Activated T-cell treated with anti-CD3 and anti-CD28 coated beads, Interleukin-2, amount 50 U/mL, for 4 hours (primary cell): ENCODE measurements at regions not wholly inside any gene's neighbourhood (a gene's known extent, or its start where the extent isn't known, plus 50 kb on each side); places are given as distances from the start of the nearest gene placed in this dataset.

Experiments used
- ATAC-seq, 2 donors: fragments of 200-7000 bp; cut with Tn5 transposase; one replicate each; pipeline ENCODE4 v1.10.0; 2021
- DNase-seq: peaks from one replicate; pipeline ENCODE4 v3.0.0-alpha.2; 2020
- H3K27me3 Mint-ChIP-seq: one replicate; pipeline ENCODE4 v1.8.0; 2021; ENCODE audit warnings: low read depth, mixed read lengths
- H3K36me3 Mint-ChIP-seq: one replicate; pipeline ENCODE4 v1.8.0; 2022; ENCODE audit warnings: mixed read lengths; ENCODE audit not compliant: insufficient read depth
- H3K4me1 Mint-ChIP-seq: one replicate; pipeline ENCODE4 v1.8.0; 2021; ENCODE audit warnings: low read depth, mixed read lengths
- H3K4me3 Mint-ChIP-seq: one replicate; pipeline ENCODE4 v1.8.0; 2021; ENCODE audit warnings: mild to moderate bottlenecking, moderate library complexity, mixed read lengths
- H3K9me3 Mint-ChIP-seq: one replicate; pipeline ENCODE4 v1.8.0; 2021; ENCODE audit warnings: mixed read lengths

DNA sequence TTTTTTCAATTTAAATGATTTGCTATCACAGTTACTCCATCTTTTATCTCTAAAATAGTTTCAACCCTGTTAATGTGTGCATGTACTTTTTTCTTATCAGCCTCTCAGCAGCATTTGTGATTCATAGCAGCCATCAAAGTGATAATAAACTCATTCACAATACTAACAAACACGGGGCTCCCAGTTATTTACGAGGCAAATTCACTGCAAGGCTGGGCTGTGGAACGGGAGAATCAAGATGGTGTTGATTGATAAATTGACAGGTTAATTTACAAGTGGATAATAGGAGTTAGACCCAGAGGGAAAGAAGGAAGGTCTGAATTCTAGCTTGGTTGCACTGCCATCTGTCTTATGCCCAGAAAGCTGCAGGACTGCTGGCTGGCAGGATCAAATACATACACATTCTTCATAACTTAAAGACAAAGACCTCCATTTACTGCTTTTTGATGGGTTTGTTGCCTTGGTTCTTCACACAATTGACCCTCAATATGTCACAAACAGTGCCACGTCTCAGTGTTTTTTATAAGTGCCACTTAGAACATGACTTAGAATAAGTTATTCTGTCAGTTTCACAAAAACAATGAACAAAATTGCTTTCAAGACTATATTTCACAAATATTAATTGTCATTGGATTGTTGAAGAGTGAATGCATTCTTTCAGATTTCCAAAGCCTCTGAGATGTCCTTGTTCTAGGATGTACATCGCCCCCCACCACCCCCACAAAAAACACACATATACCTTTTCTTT, 562.8 kb downstream of the NR2F2 start:
- Mint-ChIP-seq H3K27me3 (no peaks in the 10 kb centered on the region), H3K4me1 (peaks cover 11% of the 10 kb centered on the region), H3K36me3 (no peaks in the 10 kb centered on the region), H3K9me3 (no peaks in the 10 kb centered on the region), H3K4me3 (no peak overlapping the region)
- ATAC-seq (no peak), DNase-seq (no peak)

DNA sequence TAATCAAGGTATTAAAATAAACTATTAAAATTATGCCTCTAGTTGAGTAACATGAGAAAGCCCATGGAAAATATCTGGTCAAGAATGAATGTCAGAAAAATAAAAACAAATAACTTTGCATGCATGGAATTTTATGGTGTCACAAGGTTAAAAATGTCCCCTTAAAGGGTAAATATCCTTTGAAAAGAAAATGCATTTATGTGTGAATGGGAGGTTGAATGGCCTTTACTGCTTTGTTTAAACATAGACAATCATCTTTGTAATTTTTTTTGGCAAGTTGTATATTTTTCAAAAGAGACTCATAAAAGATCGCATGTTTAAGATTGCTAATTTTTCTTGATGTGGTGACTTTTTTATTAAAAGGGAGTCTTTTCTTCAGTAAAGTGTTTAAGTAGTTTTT, 564.2 kb downstream of the NR2F2 start:
- no peak for DNase-seq
- no peak for ATAC-seq
- Mint-ChIP-seq H3K4me1 (peaks cover 9% of the 10 kb centered on the region), H3K27me3 (no peaks in the 10 kb centered on the region), H3K9me3 (no peaks in the 10 kb centered on the region), H3K36me3 (no peaks in the 10 kb centered on the region), H3K4me3 (no peak overlapping the region)

DNA sequence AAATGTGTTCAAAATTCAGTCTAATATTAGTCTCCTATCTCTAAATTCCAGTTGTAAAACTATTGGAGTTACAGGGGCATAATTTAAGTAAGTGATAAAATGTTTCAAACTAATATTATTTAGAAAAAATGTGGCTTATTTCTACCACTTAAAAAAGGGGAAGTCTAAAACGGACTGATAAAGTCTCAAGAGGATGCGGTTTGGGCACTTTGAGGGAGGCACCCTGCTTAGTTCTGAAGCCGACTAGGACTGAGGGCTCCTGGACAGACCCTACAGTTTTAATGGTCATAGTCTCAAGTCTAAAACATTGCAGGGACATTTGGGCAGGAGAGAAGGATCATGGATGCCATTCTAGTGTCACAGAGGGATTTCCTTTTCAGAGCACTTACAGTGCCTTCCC, 566.3 kb downstream of the NR2F2 start:
- no peak for DNase-seq
- no peak for ATAC-seq
- peaks cover 7% of the 10 kb centered on the region for H3K9me3 Mint-ChIP-seq
- no peaks in the 10 kb centered on the region for H3K4me1 Mint-ChIP-seq
- H3K36me3 Mint-ChIP-seq: no peaks in the 10 kb centered on the region
- no peaks in the 10 kb centered on the region for H3K27me3 Mint-ChIP-seq
- H3K4me3 Mint-ChIP-seq: no peak overlapping the region

DNA sequence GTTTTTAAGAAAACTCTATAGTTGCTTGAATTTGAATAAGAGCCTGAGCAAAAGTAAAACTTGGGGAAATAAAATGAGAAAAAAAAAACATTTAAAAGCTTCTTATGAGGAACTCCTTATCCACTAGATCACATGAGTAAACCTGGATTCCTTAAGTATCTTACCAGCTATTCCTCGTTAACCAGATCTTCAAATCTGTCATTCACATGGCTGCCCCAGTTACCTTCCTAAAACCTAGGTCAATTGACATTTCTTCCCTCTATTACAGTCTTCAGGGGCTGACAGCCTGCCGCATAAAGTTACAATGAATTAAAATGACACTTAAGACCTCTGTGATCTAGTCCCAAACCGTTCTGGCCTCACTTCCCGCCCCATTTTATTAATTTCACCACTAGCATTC, 583.6 kb downstream of the NR2F2 start:
- Mint-ChIP-seq H3K27me3 (no peaks in the 10 kb centered on the region), H3K36me3 (no peaks in the 10 kb centered on the region), H3K9me3 (peaks cover 27% of the 10 kb centered on the region), H3K4me3 (no peak overlapping the region), H3K4me1 (no peaks in the 10 kb centered on the region)
- DNase-seq (no peak), ATAC-seq (no peak)

DNA sequence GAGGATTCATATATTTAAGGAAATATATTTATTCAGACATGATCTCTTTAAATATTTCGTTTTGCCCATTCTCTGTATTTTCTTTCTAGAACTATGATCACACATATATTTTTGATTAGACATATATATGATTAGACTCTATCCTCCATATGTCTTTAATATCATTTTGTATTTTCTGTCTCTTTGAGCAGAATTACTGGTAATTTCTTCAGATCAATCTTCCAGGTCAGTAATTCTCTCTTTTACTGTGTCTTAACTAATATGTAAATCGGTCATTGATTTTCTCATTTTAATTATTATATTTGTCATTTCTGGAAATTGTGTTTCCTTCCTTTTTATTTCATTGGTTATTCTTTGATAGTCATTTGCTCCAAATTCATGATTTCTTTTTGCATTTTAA, 586.2 kb downstream of the NR2F2 start:
- Mint-ChIP-seq H3K36me3 (no peaks in the 10 kb centered on the region), H3K27me3 (no peaks in the 10 kb centered on the region), H3K4me1 (no peaks in the 10 kb centered on the region), H3K4me3 (no peak overlapping the region), H3K9me3 (peaks cover 36% of the 10 kb centered on the region)
- ATAC-seq: no peak
- no peak for DNase-seq

DNA sequence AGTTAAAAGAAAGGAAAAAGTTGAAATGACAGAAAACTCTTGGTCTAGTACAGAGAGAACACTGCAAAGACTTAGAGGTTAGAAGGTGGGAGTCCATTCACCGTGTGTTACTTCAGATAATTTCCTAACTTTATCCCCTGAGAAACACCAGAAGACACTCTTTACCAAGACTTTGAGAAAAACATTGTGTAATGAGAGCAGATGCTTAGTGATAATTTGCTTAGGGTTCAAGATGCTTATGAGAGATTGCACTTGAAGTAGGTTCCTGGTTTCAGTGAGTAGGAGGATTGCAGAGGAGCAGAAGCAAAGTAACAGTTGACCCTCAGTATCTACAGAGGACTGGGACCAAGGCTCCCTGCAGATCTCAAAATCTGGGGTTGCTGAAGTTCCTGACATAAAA, 594.1 kb downstream of the NR2F2 start:
- no peak for DNase-seq
- H3K4me1 Mint-ChIP-seq: no peaks in the 10 kb centered on the region
- peaks cover 10% of the 10 kb centered on the region for H3K9me3 Mint-ChIP-seq
- no peak for ATAC-seq
- H3K27me3 Mint-ChIP-seq: no peaks in the 10 kb centered on the region
- no peaks in the 10 kb centered on the region for H3K36me3 Mint-ChIP-seq
- no peak overlapping the region for H3K4me3 Mint-ChIP-seq

DNA sequence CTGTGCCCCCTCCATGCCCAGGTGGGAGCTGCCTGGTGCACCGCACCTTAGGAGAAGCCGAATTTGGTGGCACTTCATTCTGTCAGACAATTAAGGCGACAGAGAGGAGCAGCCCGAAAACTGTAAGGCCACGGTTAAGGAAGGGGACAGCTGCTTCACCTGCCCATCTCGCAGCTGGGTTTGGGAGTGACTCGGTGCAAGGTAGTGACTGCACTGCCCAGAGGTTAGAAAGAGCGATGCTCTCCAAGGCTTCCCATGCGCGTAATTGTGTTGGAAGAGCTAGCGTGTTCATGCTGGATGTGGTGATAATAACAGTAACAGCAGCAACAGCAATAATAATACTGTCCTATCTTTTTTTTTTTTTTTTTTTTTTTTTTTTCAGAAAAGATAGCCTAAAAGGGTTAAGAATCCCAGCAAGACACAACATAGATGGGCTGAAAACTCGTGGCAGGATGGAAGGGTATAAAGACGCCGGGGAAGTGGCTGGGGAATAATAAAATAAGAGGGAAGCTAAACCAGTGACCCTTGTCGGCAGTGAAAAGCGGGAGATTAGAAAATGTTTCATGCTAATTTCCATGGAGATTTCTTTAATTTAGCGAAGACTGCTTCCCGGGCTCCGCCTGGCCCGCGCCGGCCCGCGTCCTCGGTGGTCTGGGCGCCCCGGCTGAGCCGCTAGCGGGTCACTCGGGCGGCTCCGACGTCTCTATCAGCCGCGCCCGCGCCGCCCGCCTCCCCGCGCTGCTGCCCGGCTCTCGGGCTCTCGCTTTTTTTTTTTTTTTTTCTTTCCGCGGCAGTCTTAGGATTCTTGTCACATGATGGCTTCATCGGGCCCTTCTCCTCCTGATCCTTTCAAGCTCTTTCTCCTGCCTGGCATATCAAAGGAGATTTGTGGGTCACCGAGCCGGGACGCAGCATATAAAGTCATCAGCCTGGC, 617.1 kb downstream of the NR2F2 start:
- Mint-ChIP-seq H3K4me1 (no peaks in the 10 kb centered on the region), H3K27me3 (peaks cover 20% of the 10 kb centered on the region), H3K36me3 (no peaks in the 10 kb centered on the region), H3K4me3 (no peak overlapping the region), H3K9me3 (no peaks in the 10 kb centered on the region)
- DNase-seq (no peak), ATAC-seq (no peak)

DNA sequence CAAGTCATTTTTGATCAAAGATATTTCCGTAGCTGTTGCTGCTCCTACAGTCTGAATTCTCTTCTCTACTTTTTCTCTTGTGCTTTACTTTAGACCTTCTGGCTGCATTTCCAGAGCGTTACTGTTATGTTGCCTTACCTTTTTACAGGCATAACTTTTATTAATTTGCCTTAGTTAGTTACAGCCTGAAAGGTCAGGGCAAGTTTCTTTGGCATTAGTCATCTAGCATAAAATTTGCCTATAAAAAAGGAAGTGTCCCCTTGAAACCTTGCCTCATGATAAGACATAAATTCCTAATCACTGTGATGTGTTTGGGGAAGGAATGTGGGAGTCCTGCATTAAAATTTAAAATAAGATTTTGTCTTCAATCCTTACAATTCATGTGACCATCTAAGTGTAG, 618.5 kb downstream of the NR2F2 start:
- Mint-ChIP-seq H3K36me3 (no peaks in the 10 kb centered on the region), H3K4me1 (no peaks in the 10 kb centered on the region), H3K27me3 (peaks cover 20% of the 10 kb centered on the region), H3K4me3 (no peak overlapping the region), H3K9me3 (no peaks in the 10 kb centered on the region)
- DNase-seq (no peak), ATAC-seq (no peak)

DNA sequence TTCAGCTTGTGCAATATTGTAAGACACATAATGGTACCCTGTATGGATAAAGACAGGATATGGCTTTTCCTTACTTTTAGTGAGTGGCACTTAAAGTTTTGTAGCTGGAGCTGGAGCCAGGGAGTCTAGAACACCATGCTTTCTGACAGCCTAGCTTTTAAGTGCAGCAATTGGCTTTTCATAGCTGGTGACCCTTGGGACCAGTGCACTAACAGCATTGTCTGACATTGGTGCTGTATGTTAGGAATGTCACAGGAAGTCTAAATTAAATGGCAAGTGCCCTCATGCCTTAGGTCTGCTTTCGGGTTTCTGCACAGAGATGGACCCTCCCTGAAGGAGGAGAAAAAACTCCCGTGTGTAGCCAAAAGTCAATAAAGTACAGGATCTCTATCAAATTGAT, 628.2 kb downstream of the NR2F2 start:
- Mint-ChIP-seq H3K27me3 (no peaks in the 10 kb centered on the region), H3K4me1 (no peaks in the 10 kb centered on the region), H3K36me3 (no peaks in the 10 kb centered on the region), H3K4me3 (no peak overlapping the region), H3K9me3 (peaks cover 3% of the 10 kb centered on the region)
- no peak for ATAC-seq
- DNase-seq: no peak

DNA sequence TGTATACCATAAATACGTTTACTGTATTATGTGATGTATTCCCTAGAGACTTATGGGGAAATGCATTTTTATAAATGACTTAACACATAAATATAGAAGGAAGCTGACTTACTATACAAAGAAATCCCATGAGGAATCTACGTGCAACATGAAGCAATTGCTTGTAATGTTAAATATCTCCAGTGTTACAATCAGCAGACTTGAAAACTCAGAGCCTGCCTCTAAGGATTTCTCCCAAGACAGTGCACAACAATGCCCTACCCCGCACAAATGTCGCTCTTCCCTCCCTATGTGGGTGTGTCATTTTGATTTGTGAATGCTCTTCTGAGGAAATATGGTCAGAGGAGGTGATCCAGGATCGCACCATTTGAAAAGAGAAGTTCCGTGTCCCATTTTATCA, 629.0 kb downstream of the NR2F2 start:
- H3K4me1 Mint-ChIP-seq: no peaks in the 10 kb centered on the region
- no peaks in the 10 kb centered on the region for H3K36me3 Mint-ChIP-seq
- DNase-seq (no peak), ATAC-seq (no peak)
- no peak overlapping the region for H3K4me3 Mint-ChIP-seq
- no peaks in the 10 kb centered on the region for H3K27me3 Mint-ChIP-seq
- peaks cover 3% of the 10 kb centered on the region for H3K9me3 Mint-ChIP-seq

DNA sequence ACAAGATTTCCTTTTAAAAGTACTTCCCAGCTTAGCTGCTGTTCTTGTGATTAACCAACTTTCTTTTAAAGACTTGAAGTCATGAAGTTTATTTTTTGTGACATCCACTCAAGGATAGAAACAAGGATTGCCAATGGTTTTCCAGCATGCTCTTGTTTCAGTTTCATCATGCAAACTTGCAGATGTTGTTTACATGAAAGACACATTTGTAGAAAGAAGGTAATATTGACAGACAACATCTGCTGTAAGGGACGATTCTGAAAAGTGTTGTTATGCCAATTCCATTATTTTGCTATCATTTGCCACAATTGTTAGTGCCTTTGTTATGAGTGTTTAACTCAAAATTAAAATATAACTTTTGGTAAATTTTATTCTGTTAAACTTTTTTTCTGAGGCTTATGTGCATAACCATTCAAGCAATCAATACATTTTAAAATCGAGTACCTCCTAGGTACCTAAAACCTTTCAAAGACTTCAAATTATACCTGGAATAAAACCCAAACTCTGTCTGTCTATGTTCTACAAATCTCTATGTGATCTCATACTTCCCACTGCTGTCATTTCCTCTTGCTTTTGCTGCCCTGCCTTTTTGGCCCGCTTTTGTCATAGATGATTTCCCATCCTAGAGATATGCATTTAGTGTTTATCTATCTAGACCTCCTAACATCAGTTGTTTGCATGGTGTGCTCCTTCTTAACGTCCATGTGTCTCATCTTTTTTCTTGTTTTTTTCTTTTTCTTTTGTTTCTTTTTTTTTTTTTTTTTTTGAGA, 630.4 kb downstream of the NR2F2 start:
- ATAC-seq: no peak
- H3K4me1 Mint-ChIP-seq: no peaks in the 10 kb centered on the region

DNA sequence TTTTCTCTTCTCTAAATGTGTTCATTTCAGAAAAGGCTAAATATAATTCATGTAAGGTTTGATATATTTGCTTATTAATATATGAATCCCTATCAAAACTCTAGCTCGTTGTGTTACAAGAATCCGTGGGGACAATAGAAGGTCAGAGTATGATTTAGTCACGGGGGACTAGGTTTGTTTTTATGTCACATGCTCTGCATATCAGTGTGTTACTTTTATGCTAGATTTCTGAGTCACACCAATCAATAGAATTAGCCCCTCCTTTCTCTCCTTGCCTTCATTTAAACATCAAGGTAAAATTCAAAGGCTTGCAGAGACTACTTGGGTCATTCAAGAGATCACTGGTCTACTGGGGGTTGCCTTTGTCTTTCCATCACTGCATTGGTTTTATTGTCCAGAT, 636.1 kb downstream of the NR2F2 start:
- Mint-ChIP-seq H3K9me3 (peaks cover 4% of the 10 kb centered on the region), H3K27me3 (no peaks in the 10 kb centered on the region), H3K36me3 (no peaks in the 10 kb centered on the region), H3K4me3 (no peak overlapping the region), H3K4me1 (no peaks in the 10 kb centered on the region)
- ATAC-seq (no peak), DNase-seq (no peak)

More for the DNA sequence above, 630.4 kb downstream of the NR2F2 start:
- Mint-ChIP-seq H3K36me3 (no peaks in the 10 kb centered on the region), H3K4me3 (no peak overlapping the region), H3K9me3 (peaks cover 8% of the 10 kb centered on the region), H3K27me3 (no peaks in the 10 kb centered on the region)
- no peak for DNase-seq

DNA sequence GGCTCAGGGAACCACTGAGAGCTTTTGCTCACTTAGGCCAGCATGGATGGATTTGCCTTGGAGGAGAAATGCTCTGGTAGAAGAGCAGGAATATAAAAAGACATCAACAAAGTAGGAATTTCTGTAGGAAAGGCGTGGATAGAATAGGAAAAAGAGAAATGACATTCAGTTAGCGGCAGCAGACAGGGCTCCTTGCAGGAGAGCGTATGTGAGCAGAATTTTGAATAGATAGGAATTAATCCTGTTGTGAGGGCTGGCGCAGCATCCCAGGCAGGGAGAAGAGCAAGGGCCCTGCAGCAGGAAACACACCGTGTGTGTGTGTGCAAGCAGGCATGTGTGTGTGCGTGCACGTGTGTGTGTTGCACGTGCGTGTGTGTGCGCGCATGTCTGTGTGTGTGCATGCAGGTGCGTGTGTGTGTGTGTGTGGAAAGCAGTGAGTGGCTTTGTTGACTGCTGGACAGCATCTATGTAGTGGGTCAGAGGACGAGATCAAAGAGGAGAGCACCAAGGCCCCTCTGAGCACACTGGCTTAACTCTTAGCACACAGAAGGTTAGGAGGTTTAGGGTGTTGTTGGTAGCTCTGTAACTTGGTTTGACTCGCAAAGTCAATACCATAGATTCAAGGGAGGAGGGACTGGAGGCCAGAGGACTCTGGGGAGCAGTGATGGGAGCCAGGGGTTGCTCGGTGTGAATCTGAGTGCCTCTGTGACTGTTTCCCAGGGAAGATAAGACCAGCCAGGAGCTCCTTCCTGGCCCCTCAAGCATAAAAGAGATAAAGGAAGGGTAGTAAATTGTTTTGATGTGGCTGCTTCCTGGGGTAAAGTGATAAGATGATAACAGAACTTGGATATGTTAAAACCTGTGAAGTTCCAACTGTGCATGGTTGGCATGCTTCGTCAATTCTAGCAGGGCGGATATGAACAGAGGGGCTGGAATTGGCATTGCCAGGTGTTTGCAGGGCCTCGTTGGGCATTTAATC, 639.5 kb downstream of the NR2F2 start:
- Mint-ChIP-seq H3K9me3 (peaks cover 7% of the 10 kb centered on the region), H3K36me3 (no peaks in the 10 kb centered on the region), H3K4me3 (no peak overlapping the region), H3K4me1 (no peaks in the 10 kb centered on the region), H3K27me3 (no peaks in the 10 kb centered on the region)
- ATAC-seq: no peak
- DNase-seq: no peak
